LNCAP (cell line): ENCODE measurements at regions not wholly inside any gene's neighbourhood (a gene's known extent, or its start where the extent isn't known, plus 50 kb on each side); places are given as distances from the start of the nearest gene placed in this dataset.

Source experiments
- TF ChIP-seq, protein P1 (sequence below): fragments of 450-650 bp; IDR thresholded peaks from 2 replicates; pipeline ENCODE4 v1.5.1; 2017; ENCODE audit warnings: mild to moderate bottlenecking

GRCh38 chr14:76938092-76938500, 90.4 kb downstream of the IRF2BPL start:
- TF ChIP-seq, protein P1, sequence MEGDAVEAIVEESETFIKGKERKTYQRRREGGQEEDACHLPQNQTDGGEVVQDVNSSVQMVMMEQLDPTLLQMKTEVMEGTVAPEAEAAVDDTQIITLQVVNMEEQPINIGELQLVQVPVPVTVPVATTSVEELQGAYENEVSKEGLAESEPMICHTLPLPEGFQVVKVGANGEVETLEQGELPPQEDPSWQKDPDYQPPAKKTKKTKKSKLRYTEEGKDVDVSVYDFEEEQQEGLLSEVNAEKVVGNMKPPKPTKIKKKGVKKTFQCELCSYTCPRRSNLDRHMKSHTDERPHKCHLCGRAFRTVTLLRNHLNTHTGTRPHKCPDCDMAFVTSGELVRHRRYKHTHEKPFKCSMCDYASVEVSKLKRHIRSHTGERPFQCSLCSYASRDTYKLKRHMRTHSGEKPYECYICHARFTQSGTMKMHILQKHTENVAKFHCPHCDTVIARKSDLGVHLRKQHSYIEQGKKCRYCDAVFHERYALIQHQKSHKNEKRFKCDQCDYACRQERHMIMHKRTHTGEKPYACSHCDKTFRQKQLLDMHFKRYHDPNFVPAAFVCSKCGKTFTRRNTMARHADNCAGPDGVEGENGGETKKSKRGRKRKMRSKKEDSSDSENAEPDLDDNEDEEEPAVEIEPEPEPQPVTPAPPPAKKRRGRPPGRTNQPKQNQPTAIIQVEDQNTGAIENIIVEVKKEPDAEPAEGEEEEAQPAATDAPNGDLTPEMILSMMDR: no peak

- TF ChIP-seq, protein P1: no peak
Measured at GRCh38 chr14:76937181-76938091, 91.1 kb downstream of the IRF2BPL start.

- TF ChIP-seq, protein P1: no peak
Measured at GRCh38 chr14:76936483-76936882, 92.0 kb downstream of the IRF2BPL start.

GRCh38 chr14:76933515-76933914, 95.0 kb downstream of the IRF2BPL start:
- TF ChIP-seq, protein P1: no peak

- TF ChIP-seq, protein P1: no peak
Measured at GRCh38 chr14:76931631-76932402, 96.7 kb downstream of the IRF2BPL start.

- TF ChIP-seq, protein P1: no peak
Measured at GRCh38 chr14:76930549-76930948, 98.0 kb downstream of the IRF2BPL start.

DNA sequence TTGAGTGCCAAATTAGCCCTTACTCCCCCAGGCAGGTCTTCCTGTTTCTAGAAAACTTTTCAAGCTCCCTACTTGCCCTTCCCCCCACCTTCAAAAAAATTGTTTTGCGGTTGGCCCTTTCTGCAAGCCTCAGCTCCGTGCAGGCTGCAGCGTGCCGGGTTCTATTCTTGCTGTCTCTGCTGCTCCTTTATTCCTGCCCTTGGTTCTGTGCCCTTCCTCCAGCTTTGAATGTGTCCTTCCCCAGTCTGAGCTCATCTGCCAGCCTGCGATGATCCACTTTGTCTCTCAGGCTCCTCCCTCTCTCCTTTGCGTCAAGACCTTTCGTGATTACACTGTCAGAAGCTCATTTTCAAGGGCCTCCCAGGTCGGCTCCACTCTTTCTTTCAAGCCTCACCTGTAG, 98.6 kb downstream of the IRF2BPL start:
- TF ChIP-seq, protein P1: no peak
